ENCODE measurements at regions not wholly inside any gene's neighbourhood (a gene's known extent, or its start where the extent isn't known, plus 50 kb on each side); places are given as distances from the start of the nearest gene placed in this dataset.

GRCh38 chr5:110099572-110099971 is 409.8 kb downstream of the MAN2A1 start:
- no peaks in the 10 kb centered on the region for H3K4me1 ChIP-seq
- no peaks in the 10 kb centered on the region for H3K9me3 ChIP-seq
- H3K27me3 ChIP-seq: peaks cover 4% of the 10 kb centered on the region; the same call in 1 of the 2 replicates
- TF ChIP-seq, protein P1, sequence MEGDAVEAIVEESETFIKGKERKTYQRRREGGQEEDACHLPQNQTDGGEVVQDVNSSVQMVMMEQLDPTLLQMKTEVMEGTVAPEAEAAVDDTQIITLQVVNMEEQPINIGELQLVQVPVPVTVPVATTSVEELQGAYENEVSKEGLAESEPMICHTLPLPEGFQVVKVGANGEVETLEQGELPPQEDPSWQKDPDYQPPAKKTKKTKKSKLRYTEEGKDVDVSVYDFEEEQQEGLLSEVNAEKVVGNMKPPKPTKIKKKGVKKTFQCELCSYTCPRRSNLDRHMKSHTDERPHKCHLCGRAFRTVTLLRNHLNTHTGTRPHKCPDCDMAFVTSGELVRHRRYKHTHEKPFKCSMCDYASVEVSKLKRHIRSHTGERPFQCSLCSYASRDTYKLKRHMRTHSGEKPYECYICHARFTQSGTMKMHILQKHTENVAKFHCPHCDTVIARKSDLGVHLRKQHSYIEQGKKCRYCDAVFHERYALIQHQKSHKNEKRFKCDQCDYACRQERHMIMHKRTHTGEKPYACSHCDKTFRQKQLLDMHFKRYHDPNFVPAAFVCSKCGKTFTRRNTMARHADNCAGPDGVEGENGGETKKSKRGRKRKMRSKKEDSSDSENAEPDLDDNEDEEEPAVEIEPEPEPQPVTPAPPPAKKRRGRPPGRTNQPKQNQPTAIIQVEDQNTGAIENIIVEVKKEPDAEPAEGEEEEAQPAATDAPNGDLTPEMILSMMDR (IDR thresholded peaks at IDR 0.05; ENCODE audit: low read depth, low read length): no peak
- no peaks in the 10 kb centered on the region for H3K36me3 ChIP-seq
- no peak overlapping the region for H3K4me3 ChIP-seq (ENCODE audit: low read depth, low read length)
- DNase-seq: no peak

DNA sequence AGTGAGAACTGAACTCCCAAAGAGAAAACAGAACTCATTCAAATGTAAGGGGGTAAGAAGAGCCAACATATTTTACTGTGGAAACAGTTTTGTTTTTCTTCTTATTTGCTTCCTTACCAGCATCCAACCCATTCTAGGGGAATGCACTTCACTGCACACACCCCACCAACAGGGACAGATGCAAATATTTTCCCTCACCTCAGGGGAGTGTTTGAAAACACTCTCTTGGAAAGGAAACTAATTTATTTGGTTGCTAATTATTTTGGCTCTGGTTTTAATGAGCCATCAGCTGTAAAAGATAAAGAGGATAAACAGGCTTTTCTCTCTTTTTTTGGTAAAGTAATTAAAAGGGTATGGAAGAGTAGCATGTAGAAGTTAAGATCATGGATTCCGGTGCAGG is 413.4 kb downstream of the MAN2A1 start:
- peaks cover 35% of the 10 kb centered on the region for H3K27me3 ChIP-seq
- DNase-seq: no peak

DNA sequence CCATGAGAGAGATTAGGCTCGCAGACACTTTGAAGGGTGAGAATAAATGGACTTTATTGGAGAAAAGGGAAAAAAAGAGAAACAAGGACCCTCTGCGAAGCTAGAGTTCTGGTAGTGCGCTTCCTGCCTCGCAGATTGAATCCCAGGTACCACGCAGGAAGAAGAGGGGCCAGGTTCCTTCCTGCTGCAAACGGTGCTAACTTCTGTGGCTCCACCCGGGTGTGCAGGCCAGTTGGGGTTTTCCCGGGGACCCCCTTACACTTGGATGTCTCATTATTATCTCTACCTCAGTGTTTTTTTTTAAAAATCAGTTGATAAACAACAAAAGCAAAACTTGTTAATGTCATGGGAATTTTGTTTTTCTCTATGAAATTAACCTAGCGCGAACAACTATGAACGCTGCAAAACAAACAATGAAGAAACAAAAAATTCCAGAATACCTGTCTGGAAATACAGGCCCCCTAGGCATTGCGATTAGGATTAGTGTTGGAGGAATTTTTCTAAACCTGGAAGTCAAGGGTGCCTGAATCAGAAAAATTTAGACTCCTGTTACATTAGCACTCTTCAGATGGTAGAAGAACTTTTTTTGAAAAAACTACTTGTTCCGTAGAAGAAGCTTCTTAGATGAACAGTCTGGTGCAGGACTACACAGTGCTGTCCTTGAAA is 414.5 kb downstream of the MAN2A1 start:
- TF ChIP-seq, protein P1 (IDR thresholded peaks at IDR 0.05; ENCODE audit: low read depth, low read length): no peak
- Histone ChIP-seq H3K36me3 (no peaks in the 10 kb centered on the region), H3K9me3 (no peaks in the 10 kb centered on the region), H3K27me3 (peaks cover 39% of the 10 kb centered on the region), H3K4me3 (ENCODE audit: low read depth, low read length) (no peak overlapping the region), H3K4me1 (no peaks in the 10 kb centered on the region)
- no peak for DNase-seq

More for the DNA sequence above, 413.4 kb downstream of the MAN2A1 start:
- Histone ChIP-seq H3K4me1 (no peaks in the 10 kb centered on the region), H3K4me3 (ENCODE audit: low read depth, low read length) (no peak overlapping the region), H3K36me3 (no peaks in the 10 kb centered on the region), H3K9me3 (no peaks in the 10 kb centered on the region)
- TF ChIP-seq, protein P1 (IDR thresholded peaks at IDR 0.05; ENCODE audit: low read depth, low read length): no peak

DNA sequence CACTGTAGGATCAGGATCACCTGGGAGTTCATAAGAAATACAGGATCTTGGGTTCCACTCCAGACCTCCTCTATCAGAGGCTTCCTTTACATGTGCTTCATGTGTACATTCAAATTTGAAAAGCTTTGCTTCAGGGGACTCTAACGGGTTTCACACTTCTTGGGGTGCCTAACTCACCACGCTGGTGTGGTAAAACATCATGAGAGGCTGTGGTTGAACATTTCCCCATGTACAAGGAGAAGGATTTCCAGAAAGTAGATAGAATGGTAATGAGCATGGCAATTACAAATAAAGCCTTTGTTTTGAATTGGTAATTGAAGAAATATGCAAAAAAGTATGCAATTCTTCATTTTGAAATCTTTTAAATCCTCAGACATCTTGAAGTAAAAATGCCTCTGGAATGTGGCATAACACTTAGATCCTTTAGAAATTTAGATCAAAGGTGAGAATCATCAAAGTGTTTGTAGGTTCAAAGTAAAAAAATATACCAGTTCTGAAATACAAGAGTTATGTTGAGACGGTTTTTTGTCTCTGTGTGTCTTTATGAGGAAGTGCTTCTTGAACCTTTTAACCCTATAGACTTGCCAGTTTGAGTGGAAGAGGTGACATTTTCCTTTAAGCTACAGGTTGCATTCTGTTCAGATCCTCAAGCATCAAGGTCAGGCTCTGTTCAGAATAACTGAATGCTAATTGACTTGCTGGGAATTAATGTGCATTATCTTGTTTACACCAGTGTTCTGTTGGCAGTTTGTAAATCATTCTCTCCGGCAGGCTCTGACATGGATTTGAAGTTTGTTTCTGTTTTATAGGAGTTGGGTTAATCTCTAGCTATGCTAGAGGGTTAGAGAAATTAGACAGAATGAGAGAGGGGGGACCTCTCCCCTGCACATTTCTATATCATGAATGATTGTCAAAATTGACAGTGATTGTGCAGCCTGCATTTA is 415.3 kb downstream of the MAN2A1 start:
- TF ChIP-seq, protein P1 (IDR thresholded peaks at IDR 0.05; ENCODE audit: low read depth, low read length): no peak
- Histone ChIP-seq H3K4me3 (ENCODE audit: low read depth, low read length) (no peak overlapping the region), H3K36me3 (no peaks in the 10 kb centered on the region), H3K4me1 (no peaks in the 10 kb centered on the region), H3K27me3 (peaks cover 44% of the 10 kb centered on the region), H3K9me3 (no peaks in the 10 kb centered on the region)
- DNase-seq: no peak

DNA sequence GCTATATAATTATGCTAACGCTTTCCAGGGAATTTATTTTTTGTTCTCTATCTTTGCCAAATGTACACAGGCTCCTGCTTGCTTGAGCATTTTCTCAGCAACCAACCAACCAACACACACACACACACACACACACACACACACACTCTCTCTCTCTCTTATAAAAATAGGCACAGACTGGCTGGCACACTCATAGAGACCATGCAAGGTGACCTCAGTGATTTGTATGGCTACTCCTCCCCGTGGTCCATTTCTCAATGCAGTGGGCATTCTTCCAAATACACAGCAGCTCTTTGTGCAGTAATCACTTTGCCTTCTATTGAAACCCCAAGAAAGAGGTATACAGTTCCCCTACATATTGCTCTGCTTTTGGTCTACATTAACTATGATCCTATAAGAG is 416.0 kb downstream of the MAN2A1 start:
- H3K27me3 ChIP-seq: peaks cover 44% of the 10 kb centered on the region
- no peaks in the 10 kb centered on the region for H3K36me3 ChIP-seq
- H3K9me3 ChIP-seq: no peaks in the 10 kb centered on the region
- H3K4me1 ChIP-seq: no peaks in the 10 kb centered on the region
- no peak overlapping the region for H3K4me3 ChIP-seq (ENCODE audit: low read depth, low read length)
- TF ChIP-seq, protein P1 (IDR thresholded peaks at IDR 0.05; ENCODE audit: low read depth, low read length): no peak
- DNase-seq: no peak

DNA sequence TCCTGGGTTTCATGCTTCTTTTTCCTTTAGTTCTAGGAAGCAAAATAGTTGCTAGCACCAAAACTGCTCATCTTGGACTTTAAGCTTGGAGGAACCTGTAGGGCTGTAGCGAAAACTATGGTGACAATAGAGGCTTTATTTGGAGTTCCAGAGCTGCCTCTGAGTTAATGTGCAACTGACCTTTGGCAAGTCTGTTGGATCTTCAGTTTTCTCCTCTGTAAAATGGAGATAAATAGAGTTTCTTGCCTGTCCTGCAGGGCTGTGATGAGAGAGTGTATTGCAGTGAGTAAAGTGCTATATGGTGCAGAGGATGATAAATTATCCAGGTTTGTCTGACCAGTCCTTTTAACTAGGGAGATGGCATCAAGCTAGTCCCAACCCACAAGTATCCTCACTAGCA is 417.0 kb downstream of the MAN2A1 start:
- Histone ChIP-seq H3K4me3 (ENCODE audit: low read depth, low read length) (no peak overlapping the region), H3K27me3 (peaks cover 44% of the 10 kb centered on the region), H3K9me3 (no peaks in the 10 kb centered on the region), H3K36me3 (no peaks in the 10 kb centered on the region), H3K4me1 (no peaks in the 10 kb centered on the region)
- no peak for DNase-seq
- TF ChIP-seq, protein P1 (IDR thresholded peaks at IDR 0.05; ENCODE audit: low read depth, low read length): no peak
